ENCODE measurements at regions not wholly inside any gene's neighbourhood (a gene's known extent, or its start where the extent isn't known, plus 50 kb on each side); places are given as distances from the start of the nearest gene placed in this dataset.

DNA sequence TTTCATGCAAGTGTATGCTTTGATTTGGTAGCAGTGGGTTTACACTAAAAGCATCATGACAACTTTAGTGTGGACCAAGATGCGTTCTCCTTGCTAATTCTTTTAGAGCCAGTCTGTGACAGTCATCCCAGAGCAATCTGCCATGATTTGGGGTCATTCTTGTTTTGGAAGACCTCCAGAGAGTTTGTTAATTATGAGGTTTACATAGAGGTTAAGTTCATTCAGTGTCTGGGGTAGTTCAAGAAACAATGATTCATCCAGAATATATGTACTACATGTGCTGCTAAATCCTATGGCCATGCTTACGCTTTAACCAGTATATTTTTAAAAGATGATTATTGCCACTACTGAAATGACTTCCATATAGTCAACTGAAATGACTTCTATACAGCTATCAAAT lies 328.5 kb upstream of the AGA start:
- H3K9me3 Mint-ChIP-seq (ENCODE audit: unreplicated experiment) = no peaks in the 10 kb centered on the region
- TF ChIP-seq, protein P1, sequence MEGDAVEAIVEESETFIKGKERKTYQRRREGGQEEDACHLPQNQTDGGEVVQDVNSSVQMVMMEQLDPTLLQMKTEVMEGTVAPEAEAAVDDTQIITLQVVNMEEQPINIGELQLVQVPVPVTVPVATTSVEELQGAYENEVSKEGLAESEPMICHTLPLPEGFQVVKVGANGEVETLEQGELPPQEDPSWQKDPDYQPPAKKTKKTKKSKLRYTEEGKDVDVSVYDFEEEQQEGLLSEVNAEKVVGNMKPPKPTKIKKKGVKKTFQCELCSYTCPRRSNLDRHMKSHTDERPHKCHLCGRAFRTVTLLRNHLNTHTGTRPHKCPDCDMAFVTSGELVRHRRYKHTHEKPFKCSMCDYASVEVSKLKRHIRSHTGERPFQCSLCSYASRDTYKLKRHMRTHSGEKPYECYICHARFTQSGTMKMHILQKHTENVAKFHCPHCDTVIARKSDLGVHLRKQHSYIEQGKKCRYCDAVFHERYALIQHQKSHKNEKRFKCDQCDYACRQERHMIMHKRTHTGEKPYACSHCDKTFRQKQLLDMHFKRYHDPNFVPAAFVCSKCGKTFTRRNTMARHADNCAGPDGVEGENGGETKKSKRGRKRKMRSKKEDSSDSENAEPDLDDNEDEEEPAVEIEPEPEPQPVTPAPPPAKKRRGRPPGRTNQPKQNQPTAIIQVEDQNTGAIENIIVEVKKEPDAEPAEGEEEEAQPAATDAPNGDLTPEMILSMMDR (IDR thresholded peaks at IDR 0.05) = no peak
- H3K27ac Mint-ChIP-seq (ENCODE audit: unreplicated experiment) = no peak overlapping the region
- peaks cover 3% of the 10 kb centered on the region for H3K27me3 Mint-ChIP-seq (ENCODE audit: unreplicated experiment)
- H3K4me1 Mint-ChIP-seq (ENCODE audit: unreplicated experiment) = no peaks in the 10 kb centered on the region
- no peaks in the 10 kb centered on the region for H3K36me3 Mint-ChIP-seq (ENCODE audit: unreplicated experiment)
- no peak for DNase-seq (ENCODE audit: extremely low spot score, unreplicated experiment)
- H3K4me3 Mint-ChIP-seq (ENCODE audit: unreplicated experiment) = no peak overlapping the region

DNA sequence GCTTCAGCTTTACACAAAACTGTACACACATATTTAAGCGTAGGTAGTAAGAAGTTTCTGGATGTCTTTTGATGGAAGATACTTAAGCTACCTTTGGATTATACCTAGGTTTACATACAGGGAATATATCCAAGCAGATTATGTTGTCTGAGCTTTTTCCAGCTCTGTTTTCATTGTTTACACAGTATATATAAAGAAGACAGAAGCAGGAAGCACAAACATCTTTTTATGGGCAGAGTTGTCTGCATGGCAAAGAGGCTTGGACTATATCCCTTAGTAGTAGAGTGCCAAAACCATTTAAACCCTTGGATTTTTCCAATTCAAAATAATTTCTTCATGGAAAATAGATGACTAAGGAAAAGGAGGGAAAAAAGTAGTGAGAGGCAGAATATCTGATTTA lies 329.4 kb upstream of the AGA start:
- no peaks in the 10 kb centered on the region for H3K4me1 Mint-ChIP-seq (ENCODE audit: unreplicated experiment)
- TF ChIP-seq, protein P1 (IDR thresholded peaks at IDR 0.05) = no peak
- H3K27me3 Mint-ChIP-seq (ENCODE audit: unreplicated experiment) = peaks cover 3% of the 10 kb centered on the region
- no peak overlapping the region for H3K4me3 Mint-ChIP-seq (ENCODE audit: unreplicated experiment)
- H3K36me3 Mint-ChIP-seq (ENCODE audit: unreplicated experiment) = no peaks in the 10 kb centered on the region
- no peaks in the 10 kb centered on the region for H3K9me3 Mint-ChIP-seq (ENCODE audit: unreplicated experiment)
- DNase-seq (ENCODE audit: extremely low spot score, unreplicated experiment) = no peak
- no peak overlapping the region for H3K27ac Mint-ChIP-seq (ENCODE audit: unreplicated experiment)

DNA sequence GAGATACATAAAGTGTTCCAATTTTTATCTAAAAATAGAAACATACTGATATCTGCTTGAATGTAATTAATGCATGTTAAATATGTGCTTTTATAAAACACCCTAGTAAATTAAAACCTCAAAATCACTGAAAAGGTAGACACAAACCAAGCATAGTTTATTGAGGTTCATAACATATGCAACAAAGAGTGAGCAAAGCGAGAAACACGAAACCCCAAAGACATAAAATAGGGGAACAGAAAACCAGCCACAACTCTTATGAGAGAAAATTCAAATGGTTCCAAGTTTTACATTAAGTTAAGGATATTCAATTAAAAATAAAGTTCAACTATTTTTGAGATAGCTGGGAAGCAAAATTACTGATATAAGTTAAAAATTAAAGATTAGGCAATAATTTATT lies 336.4 kb upstream of the AGA start:
- no peaks in the 10 kb centered on the region for H3K36me3 Mint-ChIP-seq (ENCODE audit: unreplicated experiment)
- TF ChIP-seq, protein P1 (IDR thresholded peaks at IDR 0.05) = no peak
- H3K27ac Mint-ChIP-seq (ENCODE audit: unreplicated experiment) = no peak overlapping the region
- DNase-seq (ENCODE audit: extremely low spot score, unreplicated experiment) = no peak
- no peaks in the 10 kb centered on the region for H3K4me1 Mint-ChIP-seq (ENCODE audit: unreplicated experiment)
- peaks cover 5% of the 10 kb centered on the region for H3K27me3 Mint-ChIP-seq (ENCODE audit: unreplicated experiment)
- no peak overlapping the region for H3K4me3 Mint-ChIP-seq (ENCODE audit: unreplicated experiment)
- H3K9me3 Mint-ChIP-seq (ENCODE audit: unreplicated experiment) = peaks cover 4% of the 10 kb centered on the region

DNA sequence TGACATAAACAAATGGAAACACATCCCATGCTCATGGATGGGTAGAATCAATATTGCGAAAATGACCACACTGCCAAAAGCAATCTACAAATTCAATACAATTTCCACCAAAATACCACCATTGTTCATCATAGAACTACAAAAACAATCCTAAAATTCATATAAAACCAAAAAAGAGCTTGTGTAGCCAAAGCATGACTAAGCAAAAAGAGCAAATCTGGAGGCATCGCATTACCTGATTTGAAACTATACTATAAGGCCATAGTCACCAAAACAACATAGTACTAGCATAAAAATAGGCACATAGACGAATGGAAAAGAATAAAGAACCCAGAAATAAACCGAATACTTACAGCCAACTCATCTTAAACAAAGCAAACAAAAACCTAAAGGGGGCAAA lies 342.8 kb upstream of the AGA start:
- Mint-ChIP-seq H3K4me3 (ENCODE audit: unreplicated experiment) (no peak overlapping the region), H3K36me3 (ENCODE audit: unreplicated experiment) (no peaks in the 10 kb centered on the region), H3K9me3 (ENCODE audit: unreplicated experiment) (peaks cover 4% of the 10 kb centered on the region), H3K4me1 (ENCODE audit: unreplicated experiment) (no peaks in the 10 kb centered on the region), H3K27me3 (ENCODE audit: unreplicated experiment) (no peaks in the 10 kb centered on the region), H3K27ac (ENCODE audit: unreplicated experiment) (no peak overlapping the region)
- TF ChIP-seq, protein P1 (IDR thresholded peaks at IDR 0.05) = no peak
- DNase-seq (ENCODE audit: extremely low spot score, unreplicated experiment) = no peak

DNA sequence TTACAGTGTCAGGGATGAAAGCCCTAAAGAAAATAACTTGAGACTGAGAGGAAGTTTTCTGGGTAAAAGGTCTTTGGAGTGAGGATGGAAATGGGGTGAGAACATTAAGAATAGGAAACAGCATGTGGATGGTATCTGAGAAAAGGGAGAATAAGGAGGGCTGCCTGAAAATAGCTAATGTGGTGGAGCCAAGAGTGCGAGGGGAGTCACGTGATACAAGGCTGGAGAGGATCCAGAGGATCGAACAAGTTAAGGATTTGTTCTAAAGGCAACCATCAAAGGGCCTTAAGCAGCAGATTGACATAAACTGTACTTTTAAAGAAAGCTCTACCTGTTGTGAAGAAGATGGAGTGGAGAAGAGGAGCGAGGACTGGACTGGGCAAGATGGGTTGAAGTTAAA lies 347.4 kb upstream of the AGA start:
- Mint-ChIP-seq H3K27me3 (ENCODE audit: unreplicated experiment) (peaks cover 2% of the 10 kb centered on the region), H3K4me3 (ENCODE audit: unreplicated experiment) (no peak overlapping the region), H3K9me3 (ENCODE audit: unreplicated experiment) (no peaks in the 10 kb centered on the region), H3K4me1 (ENCODE audit: unreplicated experiment) (no peaks in the 10 kb centered on the region), H3K36me3 (ENCODE audit: unreplicated experiment) (no peaks in the 10 kb centered on the region), H3K27ac (ENCODE audit: unreplicated experiment) (no peak overlapping the region)
- TF ChIP-seq, protein P1 (IDR thresholded peaks at IDR 0.05) = no peak
- DNase-seq (ENCODE audit: extremely low spot score, unreplicated experiment) = no peak

Measured in osteocyte (in vitro differentiated cells).